Mesenchymal stem cell (in vitro differentiated cells and primary cell): ENCODE measurements at regions not wholly inside any gene's neighbourhood (a gene's known extent, or its start where the extent isn't known, plus 50 kb on each side); places are given as distances from the start of the nearest gene placed in this dataset.

ENCODE experiments used
- DNase-seq: peaks from one replicate; pipeline ENCODE4 v3.0.0-alpha.2; 2013
- H2AFZ ChIP-seq: one replicate; pipeline ENCODE4 v1.6.1; 2013; ENCODE audit warnings: low read depth, mild to moderate bottlenecking, control low read depth, inconsistent platforms, low read length, moderate library complexity
- H2AK5ac ChIP-seq: 2 replicates; pipeline ENCODE4 v1.6.1; 2013; ENCODE audit warnings: low read length, moderate library complexity, mild to moderate bottlenecking, inconsistent platforms; ENCODE audit not compliant: severe bottlenecking
- H2BK120ac ChIP-seq: one replicate; pipeline ENCODE4 v1.6.1; 2013; ENCODE audit warnings: low read depth, mild to moderate bottlenecking, inconsistent platforms, low read length, moderate library complexity
- H2BK12ac ChIP-seq, 2 experiments: one replicate each; pipeline ENCODE4 v1.6.1; 2013; ENCODE audit warnings: inconsistent platforms in 2 of 2, low read length in 2 of 2, mild to moderate bottlenecking in 2 of 2, moderate library complexity in 2 of 2, control low read depth in 1 of 2
- H2BK15ac ChIP-seq: one replicate; pipeline ENCODE4 v1.6.1; 2013; ENCODE audit warnings: mild to moderate bottlenecking, low read depth, inconsistent platforms; ENCODE audit not compliant: poor library complexity, severe bottlenecking
- H2BK5ac ChIP-seq: 2 replicates; pipeline ENCODE4 v1.6.1; 2013; ENCODE audit warnings: low read depth, mild to moderate bottlenecking, low read length, control low read depth, inconsistent platforms; ENCODE audit not compliant: poor library complexity, severe bottlenecking
- H3K14ac ChIP-seq, 2 experiments: one replicate each; pipeline ENCODE4 v1.6.1; 2013; ENCODE audit warnings: inconsistent platforms in 2 of 2, low read length in 2 of 2, control low read depth in 1 of 2, mild to moderate bottlenecking in 1 of 2, moderate library complexity in 1 of 2
- H3K18ac ChIP-seq, 2 experiments: one replicate each; pipeline ENCODE4 v1.6.1; 2013; ENCODE audit warnings: inconsistent platforms in 2 of 2, low read length in 2 of 2, control low read depth in 1 of 2, low read depth in 1 of 2, mild to moderate bottlenecking in 1 of 2
- H3K23ac ChIP-seq, 2 experiments: one replicate each; pipeline ENCODE4 v1.6.1; 2013; ENCODE audit warnings: inconsistent platforms in 2 of 2, low read length in 2 of 2, mild to moderate bottlenecking in 2 of 2, moderate library complexity in 2 of 2, control low read depth in 1 of 2
- H3K27ac ChIP-seq: 2 replicates; pipeline ENCODE4 v1.5.1; 2013; ENCODE audit warnings: mild to moderate bottlenecking, moderate library complexity, low read length, control low read depth, inconsistent platforms; ENCODE audit not compliant: poor library complexity, severe bottlenecking
- H3K27me3 ChIP-seq, 2 experiments: 2 replicates each; pipeline versions ENCODE4 v1.6.1 to v1.7.0; 2013; ENCODE audit warnings: low read length in 2 of 2, mild to moderate bottlenecking in 2 of 2, moderate library complexity in 2 of 2, control low read depth in 1 of 2, inconsistent platforms in 1 of 2; ENCODE audit not compliant: control insufficient read depth in 1 of 2, insufficient read depth in 1 of 2
- H3K36me3 ChIP-seq, 2 experiments: 2 replicates each; pipeline versions ENCODE4 v1.6.1 to v1.7.0; 2013; ENCODE audit warnings: low read length in 2 of 2, control low read depth in 1 of 2, inconsistent platforms in 1 of 2, low read depth in 1 of 2, mild to moderate bottlenecking in 1 of 2; ENCODE audit not compliant: insufficient read depth in 2 of 2, control insufficient read depth in 1 of 2
- H3K4ac ChIP-seq, 2 experiments: one replicate each; pipeline ENCODE4 v1.6.1; 2013; ENCODE audit warnings: inconsistent platforms in 2 of 2, low read length in 2 of 2, mild to moderate bottlenecking in 2 of 2, moderate library complexity in 2 of 2, control low read depth in 1 of 2, low read depth in 1 of 2
- H3K4me1 ChIP-seq: 2 replicates; pipeline ENCODE4 v1.6.1; 2013; ENCODE audit warnings: low read depth, low read length, control low read depth; ENCODE audit not compliant: control insufficient read depth, insufficient read depth
- H3K4me2 ChIP-seq: 2 replicates; pipeline ENCODE4 v1.6.1; 2013; ENCODE audit warnings: low read length, mild to moderate bottlenecking, inconsistent platforms; ENCODE audit not compliant: poor library complexity, severe bottlenecking
- H3K4me3 ChIP-seq, 2 experiments: 2 replicates each; pipeline versions ENCODE4 v1.5.1 to v1.7.0; 2013; ENCODE audit warnings: low read length in 2 of 2, mild to moderate bottlenecking in 2 of 2, control low read depth in 1 of 2, low read depth in 1 of 2; ENCODE audit not compliant: insufficient read depth in 1 of 2
- H3K79me1 ChIP-seq: replicated peaks from 2 replicates; pipeline ENCODE4 v1.6.1; 2013; ENCODE audit warnings: mild to moderate bottlenecking, control low read depth, low read length, inconsistent platforms; ENCODE audit not compliant: poor library complexity, severe bottlenecking
- H3K9ac ChIP-seq: 2 replicates; pipeline ENCODE4 v1.7.0; 2013; ENCODE audit warnings: mild to moderate bottlenecking, low read length, moderate library complexity
- H3K9me3 ChIP-seq: 2 replicates; pipeline ENCODE4 v1.7.0; 2013; ENCODE audit warnings: mild to moderate bottlenecking, low read length; ENCODE audit not compliant: control insufficient read depth
- H4K8ac ChIP-seq: one replicate; pipeline ENCODE4 v1.6.1; 2013; ENCODE audit warnings: inconsistent platforms, mild to moderate bottlenecking, low read length, moderate library complexity
- H4K91ac ChIP-seq: one replicate; pipeline ENCODE4 v1.6.1; 2013; ENCODE audit warnings: mild to moderate bottlenecking, low read length, inconsistent platforms
- WGBS: methylation state at CpG from one replicate; pipeline ENCODE4 v1.1.7; 2013; ENCODE audit warnings: mixed read lengths; 5-methylcytosine and 5-hydroxymethylcytosine counted together

DNA sequence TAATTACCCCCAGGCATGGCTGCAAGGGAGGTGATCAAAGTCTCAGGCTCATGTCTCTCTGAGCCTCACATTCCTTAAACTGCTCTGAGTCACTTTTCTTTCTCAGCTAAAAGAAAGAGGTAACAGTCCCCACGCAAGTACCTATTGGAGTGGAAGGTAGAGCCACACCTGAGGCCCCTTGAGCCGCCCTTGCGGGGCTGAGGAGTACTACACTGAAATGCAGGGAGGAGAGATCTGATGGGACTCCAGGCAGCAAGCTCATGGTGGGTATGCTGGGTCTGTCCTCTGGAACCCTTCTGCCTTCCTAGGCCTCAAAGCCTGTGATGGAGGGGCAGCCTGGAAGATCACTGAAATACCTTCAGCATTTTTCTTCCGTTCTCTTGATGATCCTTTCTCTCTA, 960.0 kb downstream of the DNAJB9 start:
- H2BK12ac ChIP-seq: no peak overlapping the region
- no peaks in the 10 kb centered on the region for H3K4me1 ChIP-seq
- H3K23ac ChIP-seq: no peak overlapping the region
- H3K18ac ChIP-seq: no peak overlapping the region
- no peak overlapping the region for H2BK5ac ChIP-seq
- no peak overlapping the region for H3K27ac ChIP-seq
- no peak overlapping the region for H3K4ac ChIP-seq
- H4K8ac ChIP-seq: no peak overlapping the region
- DNase-seq: no peak
- 91% methylated on average over 4 of the region's 4 CpGs for WGBS
- H3K79me1 ChIP-seq: no peaks in the 10 kb centered on the region
- H2AK5ac ChIP-seq: no peak overlapping the region
- no peak overlapping the region for H3K14ac ChIP-seq
- no peaks in the 10 kb centered on the region for H3K27me3 ChIP-seq
- no peak overlapping the region for H2BK120ac ChIP-seq
- H2AFZ ChIP-seq: no peak overlapping the region
- no peak overlapping the region for H3K4me3 ChIP-seq
- no peak overlapping the region for H3K4me2 ChIP-seq
- H3K36me3 ChIP-seq: no peaks in the 10 kb centered on the region
- no peak overlapping the region for H3K9ac ChIP-seq
- H4K91ac ChIP-seq: no peak overlapping the region
- H2BK15ac ChIP-seq: no peak overlapping the region
- no peaks in the 10 kb centered on the region for H3K9me3 ChIP-seq

GRCh38 chr7:109532262-109532992, 962.8 kb downstream of the DNAJB9 start:
- Histone ChIP-seq H3K4me1 (no peaks in the 10 kb centered on the region), H3K79me1 (no peaks in the 10 kb centered on the region), H2BK5ac (no peak overlapping the region), H3K14ac (no peak overlapping the region), H3K9me3 (no peaks in the 10 kb centered on the region), H4K91ac (no peak overlapping the region), H3K4me3 (no peak overlapping the region), H4K8ac (no peak overlapping the region), H3K36me3 (no peaks in the 10 kb centered on the region), H2AK5ac (no peak overlapping the region), H2BK120ac (no peak overlapping the region), H3K4me2 (no peak overlapping the region), H3K27ac (no peak overlapping the region), H3K9ac (no peak overlapping the region), H3K18ac (no peak overlapping the region), H3K4ac (no peak overlapping the region), H2BK12ac (no peak overlapping the region), H3K27me3 (no peaks in the 10 kb centered on the region), H2AFZ (no peak overlapping the region), H3K23ac (no peak overlapping the region), H2BK15ac (no peak overlapping the region)
- DNase-seq: no peak
- WGBS: no CpG with 5 or more reads among the region's 1 CpG

- Histone ChIP-seq H3K27ac (no peak overlapping the region), H3K23ac (no peak overlapping the region), H3K36me3 (no peaks in the 10 kb centered on the region), H3K4ac (no peak overlapping the region), H3K9ac (no peak overlapping the region), H2BK15ac (no peak overlapping the region), H4K91ac (no peak overlapping the region), H2BK12ac (no peak overlapping the region), H4K8ac (no peak overlapping the region), H2BK5ac (no peak overlapping the region), H3K4me3 (no peak overlapping the region), H3K4me2 (no peak overlapping the region), H2AFZ (no peak overlapping the region), H3K14ac (no peak overlapping the region), H3K27me3 (no peaks in the 10 kb centered on the region), H3K4me1 (no peaks in the 10 kb centered on the region), H2BK120ac (no peak overlapping the region), H3K79me1 (no peaks in the 10 kb centered on the region), H3K18ac (no peak overlapping the region), H3K9me3 (no peaks in the 10 kb centered on the region), H2AK5ac (no peak overlapping the region)
- no peak for DNase-seq
- 57% methylated on average over 2 of the region's 3 CpGs for WGBS
Measured at GRCh38 chr7:109545686-109546085, 976.0 kb downstream of the DNAJB9 start.

GRCh38 chr7:109549471-109550193, 980.0 kb downstream of the DNAJB9 start:
- Histone ChIP-seq H3K36me3 (no peaks in the 10 kb centered on the region), H3K14ac (no peak overlapping the region), H3K27ac (no peak overlapping the region), H3K23ac (no peak overlapping the region), H2AK5ac (no peak overlapping the region), H2BK120ac (no peak overlapping the region), H3K4me2 (no peak overlapping the region), H2BK5ac (no peak overlapping the region), H2BK12ac (no peak overlapping the region), H3K9ac (peak overlapping the region; percentile 41), H2BK15ac (no peak overlapping the region), H3K27me3 (no peaks in the 10 kb centered on the region), H3K9me3 (peaks cover 9% of the 10 kb centered on the region), H3K4me1 (no peaks in the 10 kb centered on the region), H3K79me1 (no peaks in the 10 kb centered on the region), H3K4ac (no peak overlapping the region), H4K91ac (no peak overlapping the region), H3K4me3 (peak overlapping the region in 1 of 2 experiments; percentile 27), H3K18ac (no peak overlapping the region), H2AFZ (no peak overlapping the region), H4K8ac (no peak overlapping the region)
- WGBS: 90% methylated on average over 4 of the region's 7 CpGs
- DNase-seq: no peak
